ENCODE measurements at regions not wholly inside any gene's neighbourhood (a gene's known extent, or its start where the extent isn't known, plus 50 kb on each side); places are given as distances from the start of the nearest gene placed in this dataset.

DNA sequence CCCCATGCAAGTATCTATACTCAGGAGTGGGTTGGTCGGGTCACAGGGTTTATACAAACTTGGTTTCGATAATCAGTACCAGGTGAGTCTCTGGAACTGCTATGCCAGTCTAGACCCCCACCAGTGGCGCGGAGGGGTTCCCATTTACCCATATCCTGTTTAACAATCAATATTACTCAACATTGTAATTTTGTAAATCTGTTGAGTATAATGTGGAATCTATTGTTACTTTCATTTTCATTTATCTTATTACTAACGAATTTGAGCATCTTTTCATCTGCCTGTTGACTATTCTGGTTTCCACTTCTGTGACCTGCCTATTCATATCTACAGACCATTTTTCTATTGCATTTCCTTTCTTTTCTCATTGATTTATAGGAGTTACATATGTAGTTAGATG, 275.2 kb upstream of the CRY1 start:
- no peak for TF ChIP-seq POLR2AphosphoS5 (IDR thresholded peaks at IDR 0.05)
- TF ChIP-seq, protein P1, sequence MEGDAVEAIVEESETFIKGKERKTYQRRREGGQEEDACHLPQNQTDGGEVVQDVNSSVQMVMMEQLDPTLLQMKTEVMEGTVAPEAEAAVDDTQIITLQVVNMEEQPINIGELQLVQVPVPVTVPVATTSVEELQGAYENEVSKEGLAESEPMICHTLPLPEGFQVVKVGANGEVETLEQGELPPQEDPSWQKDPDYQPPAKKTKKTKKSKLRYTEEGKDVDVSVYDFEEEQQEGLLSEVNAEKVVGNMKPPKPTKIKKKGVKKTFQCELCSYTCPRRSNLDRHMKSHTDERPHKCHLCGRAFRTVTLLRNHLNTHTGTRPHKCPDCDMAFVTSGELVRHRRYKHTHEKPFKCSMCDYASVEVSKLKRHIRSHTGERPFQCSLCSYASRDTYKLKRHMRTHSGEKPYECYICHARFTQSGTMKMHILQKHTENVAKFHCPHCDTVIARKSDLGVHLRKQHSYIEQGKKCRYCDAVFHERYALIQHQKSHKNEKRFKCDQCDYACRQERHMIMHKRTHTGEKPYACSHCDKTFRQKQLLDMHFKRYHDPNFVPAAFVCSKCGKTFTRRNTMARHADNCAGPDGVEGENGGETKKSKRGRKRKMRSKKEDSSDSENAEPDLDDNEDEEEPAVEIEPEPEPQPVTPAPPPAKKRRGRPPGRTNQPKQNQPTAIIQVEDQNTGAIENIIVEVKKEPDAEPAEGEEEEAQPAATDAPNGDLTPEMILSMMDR (IDR thresholded peaks at IDR 0.05) = no peak
